HFFc6 (cell line): ENCODE measurements at regions not wholly inside any gene's neighbourhood (a gene's known extent, or its start where the extent isn't known, plus 50 kb on each side); places are given as distances from the start of the nearest gene placed in this dataset.

ENCODE experiments used
- DNase-seq: peaks from one replicate; pipeline ENCODE4 v3.0.0-alpha.2; 2018
- H3K27ac Mint-ChIP-seq: 2 replicates; pipeline ENCODE4 v1.8.0; 2020; ENCODE audit warnings: mild to moderate bottlenecking, mixed read lengths
- H3K27me3 Mint-ChIP-seq: 2 replicates; pipeline ENCODE4 v1.8.0; 2021; ENCODE audit warnings: mild to moderate bottlenecking, moderate library complexity, mixed read lengths; ENCODE audit not compliant: insufficient read depth
- H3K36me3 Mint-ChIP-seq: 2 replicates; pipeline ENCODE4 v1.8.0; 2021; ENCODE audit warnings: low read depth, mixed read lengths
- H3K4me1 Mint-ChIP-seq: 2 replicates; pipeline ENCODE4 v1.8.0; 2020; ENCODE audit warnings: low read depth, mixed read lengths
- H3K4me3 Mint-ChIP-seq: 2 replicates; pipeline ENCODE4 v1.8.0; 2020; ENCODE audit warnings: mild to moderate bottlenecking, moderate library complexity, mixed read lengths
- H3K9me3 Mint-ChIP-seq: 2 replicates; pipeline ENCODE4 v1.8.0; 2020; ENCODE audit warnings: mild to moderate bottlenecking, mixed read lengths
- TF ChIP-seq, protein P1 (sequence below): fragments of 200-600 bp; sonication (generic); IDR thresholded peaks from 2 replicates; pipeline ENCODE4 v1.5.0; 2021; ENCODE audit warnings: antibody characterized with exemption, mild to moderate bottlenecking

DNA sequence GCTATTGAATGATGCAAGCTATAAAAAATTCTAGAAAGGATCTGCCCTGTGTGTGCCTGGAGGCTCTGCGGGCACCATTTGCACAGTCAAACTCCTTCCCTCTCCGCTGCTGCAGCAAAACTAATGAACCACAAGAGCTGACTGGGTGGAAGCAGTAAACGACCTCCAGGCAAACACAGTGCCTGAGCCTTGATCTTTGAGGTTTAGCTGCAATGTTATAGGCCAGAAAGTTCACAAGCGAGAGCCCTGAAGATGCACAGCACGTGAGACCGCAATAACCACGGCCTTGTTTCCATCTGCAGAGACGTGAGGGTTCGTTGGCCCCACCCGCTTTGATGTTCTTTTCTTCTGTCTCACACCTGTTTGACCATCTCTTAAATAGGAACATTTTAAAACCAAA, 69.2 kb upstream of the S1PR3 start:
- Mint-ChIP-seq H3K9me3 (peaks cover 7% of the 10 kb centered on the region), H3K36me3 (peaks cover 5% of the 10 kb centered on the region; the same call in 1 of the 2 replicates), H3K4me1 (peaks cover 14% of the 10 kb centered on the region), H3K4me3 (no peak overlapping the region), H3K27me3 (peaks cover 7% of the 10 kb centered on the region), H3K27ac (no peak overlapping the region)
- DNase-seq = no peak
- TF ChIP-seq, protein P1, sequence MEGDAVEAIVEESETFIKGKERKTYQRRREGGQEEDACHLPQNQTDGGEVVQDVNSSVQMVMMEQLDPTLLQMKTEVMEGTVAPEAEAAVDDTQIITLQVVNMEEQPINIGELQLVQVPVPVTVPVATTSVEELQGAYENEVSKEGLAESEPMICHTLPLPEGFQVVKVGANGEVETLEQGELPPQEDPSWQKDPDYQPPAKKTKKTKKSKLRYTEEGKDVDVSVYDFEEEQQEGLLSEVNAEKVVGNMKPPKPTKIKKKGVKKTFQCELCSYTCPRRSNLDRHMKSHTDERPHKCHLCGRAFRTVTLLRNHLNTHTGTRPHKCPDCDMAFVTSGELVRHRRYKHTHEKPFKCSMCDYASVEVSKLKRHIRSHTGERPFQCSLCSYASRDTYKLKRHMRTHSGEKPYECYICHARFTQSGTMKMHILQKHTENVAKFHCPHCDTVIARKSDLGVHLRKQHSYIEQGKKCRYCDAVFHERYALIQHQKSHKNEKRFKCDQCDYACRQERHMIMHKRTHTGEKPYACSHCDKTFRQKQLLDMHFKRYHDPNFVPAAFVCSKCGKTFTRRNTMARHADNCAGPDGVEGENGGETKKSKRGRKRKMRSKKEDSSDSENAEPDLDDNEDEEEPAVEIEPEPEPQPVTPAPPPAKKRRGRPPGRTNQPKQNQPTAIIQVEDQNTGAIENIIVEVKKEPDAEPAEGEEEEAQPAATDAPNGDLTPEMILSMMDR = no peak

DNA sequence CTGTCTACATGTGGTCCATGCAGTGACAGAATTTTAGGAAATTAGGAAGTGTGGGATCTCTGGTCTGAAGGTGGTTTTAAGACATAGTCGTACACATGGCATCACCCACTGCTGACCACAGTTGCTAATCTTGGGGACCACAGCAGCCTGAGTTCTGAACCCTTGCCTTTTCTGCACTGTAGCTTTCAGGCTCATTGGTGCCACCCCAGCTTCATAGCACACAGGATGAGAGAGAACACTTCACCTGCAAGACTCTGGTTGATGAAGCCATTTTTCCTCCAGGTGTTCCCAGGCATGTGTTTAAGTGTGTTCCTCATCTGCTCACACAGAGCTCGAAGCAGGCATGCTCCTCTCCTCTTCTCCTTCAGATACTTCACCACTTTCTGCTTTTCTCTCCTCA, 68.2 kb upstream of the S1PR3 start:
- TF ChIP-seq, protein P1 = no peak
- DNase-seq = no peak
- Mint-ChIP-seq H3K27me3 (peaks cover 6% of the 10 kb centered on the region), H3K4me1 (peaks cover 14% of the 10 kb centered on the region), H3K4me3 (no peak overlapping the region), H3K27ac (no peak overlapping the region), H3K36me3 (peaks cover 5% of the 10 kb centered on the region; the same call in 1 of the 2 replicates), H3K9me3 (peaks cover 7% of the 10 kb centered on the region)

DNA sequence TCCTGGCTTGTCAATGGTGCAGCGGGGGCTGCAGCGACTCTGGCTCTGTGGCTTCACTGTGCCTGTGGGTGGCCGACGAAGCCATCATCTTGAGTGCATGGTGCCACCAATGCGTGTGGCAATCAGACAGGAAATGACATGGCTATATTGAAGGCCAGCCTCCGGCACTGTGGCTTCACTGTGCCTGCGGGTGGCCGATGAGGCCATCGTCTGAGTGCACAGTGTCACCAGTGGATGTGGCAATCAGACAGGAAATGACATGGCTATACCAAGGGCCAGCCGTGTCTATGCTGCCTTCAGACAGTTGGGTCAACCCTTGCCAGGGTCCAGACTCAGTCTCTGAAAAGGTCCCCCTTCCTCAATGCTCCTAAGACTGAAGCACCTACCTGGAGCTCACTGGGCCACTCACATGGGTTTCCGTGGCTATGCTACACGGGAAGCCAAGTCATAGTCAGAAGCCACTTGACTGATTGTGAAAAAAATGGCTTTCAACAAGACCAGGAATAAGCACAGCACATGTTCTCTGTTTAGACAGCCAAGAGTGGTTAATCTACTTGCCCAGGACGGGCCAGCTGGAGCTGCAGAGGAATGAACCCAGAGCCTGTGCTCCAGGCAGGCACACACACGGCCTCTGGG, 67.5 kb upstream of the S1PR3 start:
- DNase-seq = no peak
- H3K9me3 Mint-ChIP-seq = peaks cover 7% of the 10 kb centered on the region
- peaks cover 14% of the 10 kb centered on the region for H3K4me1 Mint-ChIP-seq
- H3K27ac Mint-ChIP-seq = no peak overlapping the region
- H3K36me3 Mint-ChIP-seq = peaks cover 5% of the 10 kb centered on the region; the same call in 1 of the 2 replicates
- H3K27me3 Mint-ChIP-seq = peaks cover 6% of the 10 kb centered on the region
- H3K4me3 Mint-ChIP-seq = no peak overlapping the region
- TF ChIP-seq, protein P1 = no peak

DNA sequence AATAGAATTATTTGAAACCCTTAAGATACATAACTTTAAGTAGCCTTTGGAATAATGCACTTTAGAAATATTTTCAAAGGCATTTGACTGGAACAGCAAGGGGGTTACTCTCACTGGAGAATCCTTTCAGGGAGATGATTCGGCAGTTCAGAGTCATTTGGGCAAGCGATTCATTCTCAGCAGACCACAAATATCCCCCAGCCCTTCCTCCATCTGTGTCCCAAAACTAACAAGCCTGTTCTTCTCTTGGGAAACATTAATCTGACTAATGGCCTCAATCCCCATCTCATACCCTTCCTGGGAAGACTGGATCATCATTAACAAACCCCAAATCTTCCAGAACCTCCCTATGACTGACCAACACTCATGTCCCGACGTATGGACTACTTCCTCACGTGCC, 65.8 kb upstream of the S1PR3 start:
- no peak overlapping the region for H3K4me3 Mint-ChIP-seq
- TF ChIP-seq, protein P1 = no peak
- peaks cover 6% of the 10 kb centered on the region for H3K27me3 Mint-ChIP-seq
- peaks cover 14% of the 10 kb centered on the region for H3K4me1 Mint-ChIP-seq
- no peak overlapping the region for H3K27ac Mint-ChIP-seq
- H3K36me3 Mint-ChIP-seq = no peaks in the 10 kb centered on the region
- no peaks in the 10 kb centered on the region for H3K9me3 Mint-ChIP-seq
- DNase-seq = no peak

DNA sequence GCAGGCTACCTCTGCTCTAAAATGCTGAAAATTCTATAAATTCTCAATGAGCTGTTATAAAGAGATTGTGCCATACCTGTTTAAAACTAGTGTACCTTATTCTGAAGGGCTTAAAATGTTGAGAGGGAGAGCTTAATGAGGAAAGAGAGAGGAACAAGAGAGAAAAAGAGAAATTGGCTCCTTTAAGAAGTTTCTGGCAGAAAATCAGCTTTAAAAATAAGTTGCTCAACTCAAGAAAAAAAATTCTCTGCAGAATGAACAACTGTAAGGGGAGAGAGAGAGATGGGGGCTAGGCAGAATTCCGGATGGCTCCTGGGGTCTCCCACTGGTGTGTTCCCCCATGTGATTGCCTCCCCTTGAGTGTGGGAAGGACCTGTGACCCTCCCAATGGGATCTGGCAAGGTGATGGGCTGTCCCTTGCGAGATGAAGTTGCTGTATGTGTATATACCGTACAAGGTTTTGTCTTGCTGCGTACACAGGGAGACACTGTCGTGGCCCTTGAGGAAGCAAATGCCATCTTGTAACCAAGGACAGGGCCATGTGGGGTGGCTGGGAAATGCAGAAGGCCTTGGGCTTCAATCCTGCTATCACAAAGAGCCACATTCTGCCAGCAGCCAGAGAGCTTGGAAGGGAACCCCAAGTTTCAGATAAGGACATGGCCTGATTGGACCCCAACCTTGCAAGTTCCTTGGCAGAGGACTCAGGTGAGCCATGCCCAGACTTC, 64.3 kb upstream of the S1PR3 start:
- H3K4me3 Mint-ChIP-seq = no peak overlapping the region
- peaks cover 6% of the 10 kb centered on the region for H3K27me3 Mint-ChIP-seq
- TF ChIP-seq, protein P1 = no peak
- DNase-seq = no peak
- no peaks in the 10 kb centered on the region for H3K36me3 Mint-ChIP-seq
- H3K9me3 Mint-ChIP-seq = no peaks in the 10 kb centered on the region
- no peak overlapping the region for H3K27ac Mint-ChIP-seq
- peaks cover 6% of the 10 kb centered on the region for H3K4me1 Mint-ChIP-seq
